HepG2 (cell line): ENCODE measurements at regions not wholly inside any gene's neighbourhood (a gene's known extent, or its start where the extent isn't known, plus 50 kb on each side); places are given as distances from the start of the nearest gene placed in this dataset.

Source experiments
- ATAC-seq: fragments of 200-7000 bp; cut with Tn5 transposase; 3 replicates; pipeline ENCODE4 v1.9.1; 2020; ENCODE audit warnings: mild to moderate bottlenecking, moderate library complexity
- BruUV-seq: library from RNA; stranded (reverse); fragments of 400-500 nt; replicated peaks from 2 replicates; lab custom pipeline; 2021; lab: Mats Ljungman, UMichigan
- CTCF ChIA-PET: fragments of 300-600 bp; formaldehyde crosslinking; extraction: SDS; loops from one replicate; lab custom pipeline; 2021; ENCODE audit warnings: low total read pairs, inconsistent platforms, low intra/inter-chr PET ratio; lab: Yijun Ruan, JAX
- POLR2A ChIA-PET: fragments of 350-600 bp; sonication (Branson Sonifier 250); formaldehyde crosslinking; loops from one replicate; lab custom pipeline; 2020; ENCODE audit warnings: antibody characterized with exemption, inconsistent platforms; lab: Yijun Ruan, JAX
- DNase-seq: peaks from one replicate; pipeline ENCODE4 v3.0.0-alpha.2; 2015; ENCODE audit warnings: low spot score
- FAIRE-seq: peaks from 3 replicates; lab custom pipeline; 2011; peaks lifted over from hg19 to GRCh38; lab: Jason Lieb, UNC
- H2AFZ ChIP-seq: one replicate; pipeline ENCODE4 v1.6.1; 2011; ENCODE audit warnings: low read length, inconsistent platforms
- H3K27ac ChIP-seq: fragments of 300-600 bp; 3 replicates; pipeline ENCODE4 v1.8.0; 2011; ENCODE audit warnings: mixed run types, mild to moderate bottlenecking, mixed read lengths, low read length, inconsistent platforms; ENCODE audit not compliant: insufficient read depth; ENCODE audit errors: extremely low read length
- H3K27me3 ChIP-seq, 2 experiments: fragments of 200-600 bp in 1 of 2; 2 replicates in 1 of 2; 3 replicates in 1 of 2; pipeline versions ENCODE4 v1.6.0 to v1.8.0; 2011; ENCODE audit warnings: low read length in 2 of 2, mild to moderate bottlenecking in 2 of 2, moderate library complexity in 2 of 2, inconsistent platforms in 1 of 2; ENCODE audit not compliant: insufficient read depth in 2 of 2, control insufficient read depth in 1 of 2
- H3K36me3 ChIP-seq, 2 experiments: fragments of 200-600 bp in 1 of 2; replicated peaks in 1 of 2; 2 replicates in 1 of 2; 3 replicates in 1 of 2; pipeline versions ENCODE4 v1.5.1 to v1.8.0; 2011; ENCODE audit warnings: low read length in 2 of 2, inconsistent platforms in 1 of 2; ENCODE audit not compliant: insufficient read depth in 2 of 2, control insufficient read depth in 1 of 2
- H3K4me1 ChIP-seq: 2 replicates; pipeline ENCODE4 v1.5.1; 2012; ENCODE audit warnings: low read length, inconsistent platforms; ENCODE audit not compliant: insufficient read depth
- H3K4me2 ChIP-seq: 2 replicates; pipeline ENCODE4 v1.6.0; 2011; ENCODE audit warnings: low read depth, low read length, inconsistent platforms
- H3K4me3 ChIP-seq, 3 experiments: fragments of 200-600 bp in 1 of 3; sonication (generic), shearing (Covaris generic) in 1 of 3; replicated peaks in 1 of 3; 2 replicates each; pipeline ENCODE4 v1.5.1; 2011 to 2016; ENCODE audit warnings: low read length in 3 of 3, inconsistent platforms in 2 of 3, low read depth in 2 of 3, mild to moderate bottlenecking in 2 of 3, control low read depth in 1 of 3, mixed read lengths in 1 of 3; ENCODE audit not compliant: insufficient read depth in 1 of 3
- H3K79me2 ChIP-seq: one replicate; pipeline ENCODE4 v1.6.1; 2011; ENCODE audit warnings: low read length, inconsistent platforms; ENCODE audit not compliant: insufficient read depth
- H3K9ac ChIP-seq: 2 replicates; pipeline ENCODE4 v1.6.0; 2011; ENCODE audit warnings: mild to moderate bottlenecking, low read depth, low read length, inconsistent platforms; ENCODE audit not compliant: insufficient read depth
- H3K9me3 ChIP-seq: 2 replicates; pipeline ENCODE4 v1.5.1; 2012; ENCODE audit warnings: mild to moderate bottlenecking, low read length
- H4K20me1 ChIP-seq: 2 replicates; pipeline ENCODE4 v1.6.0; 2011; ENCODE audit warnings: inconsistent platforms, mild to moderate bottlenecking, low read length, moderate library complexity; ENCODE audit not compliant: insufficient read depth
- ARID4A ChIP-seq: sonication (generic); formaldehyde crosslinking; IDR thresholded peaks from 2 replicates; pipeline ENCODE4 v1.5.0; 2020; ENCODE audit warnings: mild to moderate bottlenecking, missing genetic modification reagents, borderline replicate concordance
- DBP ChIP-seq: sonication (generic); formaldehyde crosslinking; IDR thresholded peaks from 2 replicates; pipeline ENCODE4 v1.4.0; 2020; ENCODE audit warnings: missing genetic modification reagents; ENCODE audit errors: not compliant biosample characterization
- HOXA9 ChIP-seq: sonication (generic); formaldehyde crosslinking; IDR thresholded peaks from 2 replicates; pipeline ENCODE4 v1.8.1; 2022; ENCODE audit warnings: missing genetic modification reagents, mild to moderate bottlenecking, moderate library complexity, borderline replicate concordance
- ZBED4 ChIP-seq: sonication (generic); formaldehyde crosslinking; IDR thresholded peaks from 2 replicates; pipeline ENCODE4 v1.4.0; 2020; ENCODE audit warnings: missing genetic modification reagents, borderline replicate concordance
- ZNF746 ChIP-seq: sonication (generic); formaldehyde crosslinking; IDR thresholded peaks from 2 replicates; pipeline ENCODE4 v1.8.0; 2022; ENCODE audit warnings: mild to moderate bottlenecking, missing genetic modification reagents
- WGBS: methylation state at CpG from one replicate; pipeline ENCODE4 v1.1.6; 2017; ENCODE audit warnings: low lambda C conversion rate; 5-methylcytosine and 5-hydroxymethylcytosine counted together
- in situ Hi-C: cut with HindIII; loops from 2 replicates; pipeline ENCODE4 v1.10.0; 2017; ENCODE audit warnings: low pct_unique_long_range_greater_than_20kb; ENCODE audit not compliant: extremely low pct_ligation_motif_present
- intact Hi-C: fragments of 100-400 bp; cut with micrococcal nuclease; formaldehyde crosslinking; loops from one replicate; pipeline ENCODE4 v1.10.0; 2022; ENCODE audit not compliant: unreplicated experiment

- FAIRE-seq = no peak
- no peaks in the 10 kb centered on the region for H3K27me3 ChIP-seq
- in situ Hi-C loops (no loop called here), intact Hi-C loops (no loop called here)
- no peaks in the 10 kb centered on the region for H3K79me2 ChIP-seq
- TF ChIP-seq ZNF746 (CRISPR knock-in tag) (no peak), DBP (CRISPR knock-in tag) (no peak), HOXA9 (CRISPR knock-in tag) (no peak), ARID4A (CRISPR knock-in tag) (no peak), ZBED4 (CRISPR knock-in tag) (no peak)
- no peak overlapping the region for H3K9ac ChIP-seq
- no peak for ATAC-seq
- ChIA-PET CTCF (no interaction called here), POLR2A (no interaction called here)
- H3K27ac ChIP-seq = no peak overlapping the region
- no peak for DNase-seq
- no peaks in the 10 kb centered on the region for H4K20me1 ChIP-seq
- no peaks in the 10 kb centered on the region for H3K36me3 ChIP-seq
- 4% methylated on average over 7 of the region's 7 CpGs for WGBS
- H3K9me3 ChIP-seq = peaks cover 9% of the 10 kb centered on the region; the same call in 1 of the 2 replicates
- H2AFZ ChIP-seq = no peak overlapping the region
- no peak overlapping the region for H3K4me3 ChIP-seq
- H3K4me2 ChIP-seq = no peak overlapping the region
- no TSS peak for BruUV-seq
- H3K4me1 ChIP-seq = no peaks in the 10 kb centered on the region
Measured at GRCh38 chr7:51824050-51824449, 507.4 kb upstream of the COBL start.
